NCI-H2107 (cell line): ENCODE measurements at regions not wholly inside any gene's neighbourhood (a gene's known extent, or its start where the extent isn't known, plus 50 kb on each side); places are given as distances from the start of the nearest gene placed in this dataset.

ENCODE experiments used
- DNase-seq: peaks from one replicate; lab custom pipeline; 2025; lab: John Stamatoyannopoulos, UW

GRCh38 chr21:40901691-40902090 lies 54.7 kb upstream of the DSCAM start:
- DNase-seq = no peak

DNA sequence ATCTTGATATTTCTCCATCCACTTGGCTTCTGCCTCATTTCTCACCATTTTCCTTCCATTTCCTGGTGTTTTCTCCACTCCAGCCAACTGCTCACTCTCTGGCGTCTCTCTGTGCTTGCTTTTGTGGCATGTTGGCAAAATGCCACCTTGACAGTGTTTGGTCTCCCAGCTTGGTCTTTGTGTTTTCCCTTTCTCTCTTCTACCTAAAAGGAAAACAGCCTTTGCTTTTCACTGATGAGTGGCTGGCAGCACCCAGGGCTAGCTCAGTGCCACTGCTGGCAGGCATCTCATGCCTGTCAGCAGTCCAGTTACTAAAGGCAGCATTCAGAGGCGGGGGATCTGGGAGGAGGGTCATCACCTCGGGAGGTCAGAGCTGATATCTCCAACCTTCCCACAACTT lies 55.3 kb upstream of the DSCAM start:
- peak; percentile 20 for DNase-seq

- DNase-seq = no peak
These were observed 56.0 kb upstream of the DSCAM start for GRCh38 chr21:40902993-40903392.

- no peak for DNase-seq
These were observed 58.3 kb upstream of the DSCAM start for GRCh38 chr21:40905251-40905650.

- DNase-seq = no peak
These were observed 65.4 kb upstream of the DSCAM start for GRCh38 chr21:40912375-40912774.

- no peak for DNase-seq
These were observed 68.2 kb upstream of the DSCAM start for GRCh38 chr21:40915114-40915513.

DNA sequence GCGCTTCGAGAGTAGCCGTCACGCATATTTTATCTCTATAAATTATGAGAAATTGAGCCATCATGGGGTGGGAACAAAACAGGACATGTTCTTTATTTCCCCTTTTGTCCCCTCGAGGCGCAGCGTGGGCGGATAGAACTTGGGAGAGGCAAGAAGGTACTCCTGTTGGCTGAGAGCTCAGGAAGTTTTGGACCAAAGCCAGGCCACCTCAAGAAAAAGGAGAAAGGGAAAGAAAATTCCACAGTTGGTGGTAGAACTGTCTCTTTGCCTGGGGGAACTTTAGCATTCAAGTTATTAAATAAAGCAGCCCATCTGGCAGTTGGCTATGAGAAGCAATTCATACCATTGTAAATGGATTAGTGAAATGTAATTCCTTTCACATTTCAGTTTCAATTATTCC lies 76.4 kb upstream of the DSCAM start:
- no peak for DNase-seq

DNA sequence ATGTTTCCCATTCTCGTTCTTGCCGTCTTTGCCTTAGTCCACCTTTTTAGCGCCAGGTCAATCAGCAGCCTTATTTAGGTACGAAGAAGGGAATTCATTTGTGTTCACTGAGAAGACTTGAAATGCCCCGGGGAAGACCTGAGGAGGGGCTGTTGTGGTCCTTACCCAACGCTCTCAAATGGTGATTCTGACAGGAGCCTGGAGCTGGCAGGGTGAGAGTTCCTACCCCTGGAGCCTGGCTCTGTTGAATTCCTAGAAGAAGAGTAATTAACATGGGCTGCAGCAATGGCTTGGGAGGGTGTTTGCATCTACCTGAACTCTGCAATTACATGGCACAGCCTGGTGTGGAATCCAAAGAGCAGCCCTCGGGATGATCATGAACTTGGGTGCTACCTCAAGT lies 76.9 kb upstream of the DSCAM start:
- DNase-seq = no peak

GRCh38 chr21:40924641-40925040 lies 77.7 kb upstream of the DSCAM start:
- DNase-seq = no peak

DNA sequence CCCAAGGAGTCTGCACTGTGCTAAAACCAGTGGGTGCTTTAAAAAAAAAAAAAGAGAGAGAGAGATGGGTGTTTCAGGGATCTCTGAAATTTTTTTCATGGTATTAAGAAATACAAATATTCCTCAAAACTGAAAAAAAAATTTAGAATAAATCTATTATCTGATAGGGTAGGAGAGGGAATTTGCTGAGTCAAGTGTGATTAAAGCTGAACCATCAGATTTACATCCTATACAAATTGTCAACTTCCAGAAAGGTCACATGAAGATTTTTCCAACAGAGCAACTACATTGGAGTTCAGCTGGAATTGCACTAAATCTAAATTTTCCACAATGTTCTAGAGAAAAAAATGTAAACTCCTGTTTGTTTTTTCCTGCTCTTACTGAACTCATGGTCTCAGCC lies 79.3 kb upstream of the DSCAM start:
- DNase-seq = no peak

DNA sequence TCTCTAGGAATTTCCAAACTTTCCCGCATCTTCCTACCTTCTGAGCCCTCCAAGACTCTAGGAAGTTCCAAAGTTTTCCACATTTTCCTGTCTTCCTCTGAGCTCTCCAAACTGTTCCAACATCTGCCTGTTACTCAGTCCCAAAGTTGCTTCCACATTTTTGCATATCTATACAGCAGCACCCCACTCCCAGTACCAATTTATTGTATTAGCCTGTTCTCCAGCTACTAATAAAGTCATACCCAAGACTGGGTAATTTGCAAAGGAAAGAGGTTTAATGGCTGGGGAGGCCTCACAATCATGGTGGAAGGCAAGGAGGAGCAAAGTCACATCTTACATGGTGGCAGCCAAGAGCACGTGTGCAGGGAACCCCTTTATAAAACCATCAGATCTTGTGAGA lies 82.9 kb upstream of the DSCAM start:
- no peak for DNase-seq

GRCh38 chr21:40931197-40931596 lies 84.2 kb upstream of the DSCAM start:
- no peak for DNase-seq

DNA sequence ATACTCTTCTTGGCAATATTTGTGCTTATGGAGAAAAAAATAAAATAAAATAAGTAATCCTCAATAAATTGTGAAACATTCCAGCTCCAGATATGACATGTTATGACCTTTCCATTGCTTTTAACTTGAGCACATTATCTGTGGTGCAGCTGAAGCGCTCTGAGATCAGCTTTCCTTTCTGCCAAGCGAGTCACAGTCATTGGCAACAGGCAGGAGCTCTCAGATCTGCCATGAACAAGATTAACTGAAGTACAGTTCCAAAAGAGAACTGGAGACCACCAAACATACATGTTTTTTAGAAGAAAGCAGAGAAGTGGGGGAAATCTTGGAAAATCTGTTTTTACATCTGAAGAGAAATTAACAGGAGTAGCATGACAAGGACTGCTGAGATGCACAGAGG lies 89.2 kb upstream of the DSCAM start:
- no peak for DNase-seq

DNA sequence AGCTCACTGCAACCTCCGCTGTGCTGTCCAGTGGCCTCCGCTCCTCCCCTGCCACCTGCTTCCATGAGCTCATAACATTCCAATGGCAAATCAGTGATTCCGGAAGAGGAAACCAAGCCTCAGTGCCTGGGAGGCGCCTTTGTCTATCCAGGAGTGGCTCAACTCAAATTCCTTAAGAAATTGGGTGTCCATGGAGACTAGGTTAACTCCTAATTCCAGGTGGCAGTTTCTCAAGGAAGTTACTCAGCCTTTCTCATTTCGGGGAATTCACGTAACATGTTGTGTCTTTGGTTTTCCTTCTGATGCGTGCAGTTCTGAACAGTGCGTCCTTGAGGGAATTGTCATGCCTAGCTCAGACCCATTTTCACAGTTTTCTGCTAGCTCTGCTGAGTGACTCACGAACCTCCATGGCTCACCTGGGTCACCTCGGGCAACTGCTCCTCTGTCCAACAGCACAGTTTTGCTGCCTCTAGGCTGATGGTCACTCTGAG lies 89.9 kb upstream of the DSCAM start:
- no peak for DNase-seq

DNA sequence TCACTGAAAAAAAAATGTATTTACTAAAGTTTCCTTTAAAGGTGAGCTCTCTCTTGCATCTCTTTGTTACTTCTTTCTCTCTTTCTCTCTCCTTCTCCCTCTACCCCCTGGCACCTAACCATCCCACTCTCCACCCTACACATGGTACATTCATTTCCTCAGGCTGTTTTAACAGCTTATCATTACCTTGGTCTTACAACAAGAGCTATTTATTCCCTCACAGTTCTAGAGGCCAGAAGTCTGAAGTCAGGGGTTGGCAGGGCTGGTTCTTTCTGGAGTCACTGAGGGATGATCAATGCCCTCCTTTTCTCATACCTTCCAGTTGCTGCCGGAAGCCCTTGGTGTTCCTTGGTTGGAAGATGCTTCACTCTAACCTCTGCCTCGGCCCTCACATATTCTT lies 91.1 kb upstream of the DSCAM start:
- DNase-seq = no peak

DNA sequence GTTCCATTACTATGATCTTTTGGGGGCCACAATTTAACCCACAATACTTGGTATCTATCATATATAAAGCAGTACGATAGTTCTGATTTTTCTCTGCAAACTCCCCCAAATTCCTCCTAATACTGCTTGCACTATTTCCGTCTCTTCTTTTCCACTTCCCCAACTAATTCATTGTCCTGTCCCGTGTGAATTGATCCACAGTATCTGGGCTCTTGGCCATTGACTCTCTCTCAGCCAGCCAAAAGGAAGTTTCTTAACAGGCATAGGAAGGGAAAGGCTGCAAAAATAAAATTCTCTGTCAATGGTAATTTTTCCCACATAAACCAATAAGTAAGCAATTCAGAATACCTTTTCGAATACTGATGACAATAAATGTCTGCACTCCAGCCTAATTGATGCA lies 91.7 kb upstream of the DSCAM start:
- DNase-seq = no peak

GRCh38 chr21:40947713-40948112 lies 100.8 kb upstream of the DSCAM start:
- DNase-seq = no peak

DNA sequence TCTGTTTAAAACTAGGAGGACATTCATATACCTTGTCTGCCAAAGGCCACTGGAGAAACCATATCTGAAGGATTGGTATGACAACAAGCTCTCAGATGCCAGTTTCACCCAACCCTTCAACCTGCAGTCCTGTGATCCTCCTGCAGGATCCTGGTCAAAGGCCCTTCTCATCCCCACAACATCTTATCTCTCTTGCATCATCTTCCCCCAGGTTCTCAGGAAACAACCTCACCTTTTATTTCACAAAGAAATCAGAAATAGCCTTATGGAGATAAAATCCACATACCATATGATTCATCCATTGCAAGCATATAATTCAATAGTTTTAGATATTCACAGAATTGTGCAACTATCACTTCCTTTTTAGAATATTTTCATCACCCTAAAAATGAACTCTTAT lies 104.0 kb upstream of the DSCAM start:
- no peak for DNase-seq

- no peak for DNase-seq
These were observed 105.8 kb upstream of the DSCAM start for GRCh38 chr21:40952551-40953323.

GRCh38 chr21:40964691-40965090 lies 117.7 kb upstream of the DSCAM start:
- DNase-seq = no peak

DNA sequence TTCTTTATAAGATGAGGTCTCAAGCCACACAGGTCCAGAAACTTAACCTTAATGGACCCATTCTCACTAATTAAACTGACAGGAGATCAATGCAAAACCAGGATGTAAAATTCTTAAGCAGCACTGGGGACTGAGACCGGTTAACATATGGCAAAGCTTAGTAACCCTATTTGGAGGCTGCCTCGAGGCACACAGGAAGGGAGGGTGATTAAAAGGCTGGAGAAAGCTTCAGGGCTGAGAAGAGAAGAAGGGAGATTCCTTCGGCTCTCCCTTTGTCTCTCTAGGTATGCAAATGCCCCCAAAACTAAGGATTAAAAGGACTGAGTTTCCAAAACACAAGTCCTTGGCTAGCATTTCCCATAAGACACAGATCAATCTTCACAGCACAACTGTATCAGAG lies 120.8 kb upstream of the DSCAM start:
- no peak for DNase-seq

- DNase-seq = no peak
These were observed 125.2 kb upstream of the DSCAM start for GRCh38 chr21:40972151-40972550.

DNA sequence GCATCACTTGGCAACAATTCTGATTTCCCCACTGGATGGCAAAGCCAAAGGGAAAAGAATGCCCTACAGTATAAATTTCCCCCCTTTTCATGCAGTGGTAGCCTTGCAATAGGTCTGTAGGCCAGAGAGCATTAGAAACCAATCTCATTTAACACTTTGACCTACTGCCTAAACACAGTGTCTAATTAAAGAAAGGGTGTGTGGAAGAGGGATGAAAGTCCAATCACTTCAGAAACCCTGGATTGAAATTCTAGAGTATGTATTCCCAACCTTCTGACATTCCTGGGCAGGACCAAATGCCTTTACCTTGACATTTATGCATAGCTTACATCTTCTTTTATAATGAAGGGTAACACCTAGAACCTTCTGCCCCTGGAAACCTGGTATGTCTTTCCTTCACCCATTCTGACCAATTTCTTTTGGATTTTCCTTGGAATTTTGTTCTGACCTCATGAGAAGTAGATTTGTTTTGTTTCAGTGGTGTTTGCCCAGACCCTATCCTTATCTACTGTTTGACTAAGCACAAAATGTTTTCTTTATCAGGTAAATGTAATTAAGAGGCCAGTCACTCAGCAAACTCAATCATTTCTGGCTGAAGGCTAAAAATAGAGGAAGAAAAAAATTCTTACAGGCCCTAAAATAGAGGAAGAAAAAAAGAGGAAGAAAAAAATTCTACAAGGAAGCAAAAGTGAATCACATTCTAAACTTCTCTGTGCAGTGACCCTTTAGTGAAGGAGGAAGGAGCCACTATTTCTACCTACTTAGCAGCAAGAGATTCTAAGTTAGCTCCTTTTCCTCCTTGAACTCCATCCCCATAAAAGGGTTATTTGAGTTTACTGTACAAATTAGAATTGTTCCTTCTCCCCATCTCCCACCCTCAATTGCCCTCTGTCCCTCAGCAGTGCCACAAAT lies 129.5 kb upstream of the DSCAM start:
- DNase-seq = no peak
